ENCODE measurements at regions not wholly inside any gene's neighbourhood (a gene's known extent, or its start where the extent isn't known, plus 50 kb on each side); places are given as distances from the start of the nearest gene placed in this dataset.

DNA sequence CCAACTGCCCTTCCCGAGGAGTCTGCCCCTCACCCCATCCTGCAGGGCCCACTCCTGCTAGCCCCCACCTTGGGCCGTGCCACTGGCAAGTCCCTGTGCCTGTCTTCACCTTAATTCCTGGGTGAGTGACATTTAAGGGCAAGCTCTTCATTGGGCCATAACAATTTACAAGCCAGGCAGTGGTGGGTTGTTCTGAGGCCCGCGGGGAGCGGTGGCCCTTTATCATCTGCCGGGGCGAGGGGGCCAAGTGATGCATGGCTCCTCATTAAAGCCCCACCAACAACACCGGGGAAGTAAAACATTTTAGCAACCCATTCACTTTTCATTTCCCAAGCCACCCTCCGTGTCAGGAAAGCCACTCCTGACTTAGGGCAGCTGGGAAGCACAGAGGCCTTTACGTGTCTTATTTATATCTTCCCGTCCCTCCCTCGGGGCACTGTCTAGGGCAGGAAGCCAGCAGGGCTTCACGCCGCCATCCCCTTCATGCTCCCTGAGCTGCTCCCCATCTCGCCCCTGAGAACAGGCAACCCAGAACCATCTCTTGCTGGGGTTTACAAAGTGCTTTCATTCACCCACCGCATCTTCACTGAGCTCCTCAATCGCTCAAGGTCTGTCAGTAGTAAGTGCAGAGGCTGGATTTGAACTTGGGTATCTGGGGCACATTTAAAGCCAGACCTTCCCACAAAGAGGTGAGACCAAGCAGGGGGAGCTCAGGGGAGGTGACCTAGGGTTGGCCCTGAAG, 55.5 kb upstream of the CCDC167 start:
- no peak for DNase-seq

DNA sequence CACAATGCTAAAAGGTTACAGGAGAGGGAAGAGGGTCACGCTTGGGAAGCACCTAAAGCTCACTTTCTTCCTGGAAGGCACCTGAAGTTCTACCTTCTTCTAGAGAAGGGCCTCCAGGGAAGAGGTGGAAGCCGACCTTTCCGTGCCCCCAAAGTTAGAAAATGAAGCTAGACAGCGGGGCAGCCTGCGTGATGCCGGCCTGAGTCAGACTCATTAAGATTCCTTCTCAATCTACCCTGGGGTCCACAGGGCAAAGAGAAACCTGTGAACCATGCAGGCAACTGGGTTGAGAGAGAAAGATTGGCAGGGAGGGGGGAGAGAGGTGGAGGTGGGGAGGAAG, 54.8 kb upstream of the CCDC167 start:
- DNase-seq: no peak

DNA sequence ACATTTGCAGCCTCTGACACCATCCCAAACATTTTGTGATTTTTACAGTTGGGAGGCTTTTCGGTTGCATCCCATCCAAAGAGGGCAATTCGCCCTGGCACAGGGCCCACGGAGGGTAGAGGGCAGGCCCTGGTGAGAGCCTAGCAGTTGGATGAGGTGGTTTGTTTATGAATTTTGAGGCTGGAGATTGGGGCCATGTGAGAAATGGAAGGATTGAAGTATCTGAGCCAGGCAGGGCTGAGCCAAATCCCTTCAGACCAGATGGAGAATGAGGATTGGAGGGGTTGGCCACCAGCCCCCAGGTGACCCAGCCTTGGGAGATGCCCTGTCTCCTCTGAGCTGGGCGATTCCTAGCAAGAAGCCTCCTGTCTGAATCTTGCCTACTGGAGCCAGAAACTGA, 52.6 kb upstream of the CCDC167 start:
- no peak for DNase-seq

DNA sequence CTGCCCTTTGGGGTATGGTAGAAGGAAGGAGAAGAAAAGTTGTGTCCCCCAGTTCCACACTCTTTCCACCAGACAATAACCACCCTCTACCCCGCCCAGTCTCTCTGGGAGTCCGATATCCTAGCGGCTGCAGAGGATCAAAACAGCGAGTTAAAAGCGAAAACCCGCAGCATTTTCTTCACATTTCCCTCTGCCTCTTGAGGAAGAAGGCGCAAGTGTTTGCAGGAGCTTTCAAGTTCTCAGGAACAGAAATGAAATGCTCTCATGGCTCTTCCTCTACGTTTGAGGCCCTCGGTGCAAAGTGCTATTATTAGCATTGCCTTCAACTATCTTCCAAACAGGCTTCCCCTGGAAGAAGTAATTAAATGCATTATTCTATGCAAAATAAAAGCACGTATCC, 52.2 kb upstream of the CCDC167 start:
- DNase-seq: no peak

DNA sequence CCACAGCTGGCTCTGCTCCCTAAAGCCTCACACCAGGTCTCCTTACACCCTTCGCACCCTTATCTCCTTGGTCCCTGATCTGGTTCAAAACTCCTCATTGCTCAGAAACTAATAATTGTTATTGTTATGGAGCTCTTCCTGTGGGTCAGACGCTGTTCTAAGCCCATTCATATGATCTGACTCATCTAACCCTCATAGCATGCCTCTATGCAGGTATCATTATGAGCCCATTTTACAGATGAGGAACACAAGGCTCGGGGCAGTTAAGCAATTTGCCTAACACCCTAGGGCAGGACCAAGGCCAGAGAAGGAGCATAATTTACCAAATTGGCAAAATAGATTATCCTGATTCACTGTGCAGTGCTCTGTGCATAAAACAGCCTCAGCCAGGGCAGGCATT, 51.8 kb upstream of the CCDC167 start:
- no peak for DNase-seq

DNA sequence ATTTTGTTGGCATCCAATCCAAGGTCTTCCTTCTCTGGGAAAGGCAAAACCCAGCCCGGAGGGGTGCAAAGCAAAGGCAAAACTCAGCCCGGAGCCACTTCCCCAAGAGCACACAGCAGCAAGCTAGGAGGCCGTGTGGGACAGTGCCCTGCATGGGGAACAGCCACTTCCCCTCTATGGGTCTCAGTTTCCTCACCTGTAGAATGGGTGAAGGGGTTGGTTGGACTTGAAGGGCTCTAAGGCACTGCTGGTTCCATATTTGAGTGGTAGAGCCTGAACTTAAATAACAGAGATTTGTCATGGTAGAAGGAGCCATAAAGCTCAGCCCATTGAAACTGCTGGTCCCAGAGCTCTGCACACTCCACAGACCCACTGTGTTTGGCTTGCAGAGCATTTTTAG, 51.3 kb upstream of the CCDC167 start:
- no peak for DNase-seq

DNA sequence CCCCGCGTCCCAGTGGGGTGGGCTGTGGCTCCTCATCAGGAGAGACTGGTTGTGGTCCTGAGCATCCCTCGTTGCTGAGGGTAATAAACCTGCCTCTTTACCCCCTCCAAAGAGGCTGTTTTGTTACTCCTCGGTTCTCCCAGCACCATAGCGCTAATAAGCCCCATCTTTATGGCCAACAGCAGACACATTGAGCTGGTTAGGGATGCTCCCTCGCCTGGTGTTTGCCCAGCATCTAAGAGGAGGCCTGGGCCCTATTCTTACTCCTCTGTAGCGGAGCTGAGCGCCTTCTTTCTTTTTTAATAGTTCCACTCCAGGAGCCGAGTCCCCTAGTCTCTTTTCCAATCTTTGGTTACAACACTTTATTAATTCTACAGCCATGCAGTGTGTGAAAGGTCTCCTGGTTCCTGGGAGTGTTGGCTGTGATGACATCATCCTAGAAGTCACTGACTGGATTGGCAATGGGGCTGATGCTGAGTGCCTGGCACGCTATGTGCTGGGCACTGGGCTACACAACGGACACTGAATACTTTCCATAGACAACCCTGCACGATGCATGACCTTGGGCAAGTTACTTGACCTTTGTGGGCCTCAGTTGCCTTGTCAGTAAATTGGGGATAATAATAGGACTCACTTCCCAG, 50.6 kb upstream of the CCDC167 start:
- no peak for DNase-seq

DNA sequence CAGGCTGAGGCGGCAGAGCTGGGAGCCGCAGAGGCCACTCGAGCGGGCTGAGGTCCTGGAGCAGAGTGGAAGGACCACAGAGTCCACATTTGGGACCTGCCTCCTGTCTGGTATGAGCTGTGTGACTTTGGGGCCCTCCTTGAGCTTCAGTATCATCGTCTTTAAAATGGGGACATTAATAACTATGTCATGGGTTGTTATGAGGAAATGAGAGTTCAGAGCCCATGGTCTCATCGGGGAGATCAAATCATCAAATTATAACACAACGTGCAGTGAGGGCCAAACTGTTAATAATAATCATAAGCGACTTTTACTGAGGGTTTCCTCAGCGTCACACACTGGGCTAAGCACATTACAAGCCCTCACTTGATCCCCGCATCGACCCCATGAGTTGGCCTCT, 49.9 kb upstream of the CCDC167 start:
- no peak for DNase-seq
